HG03039 (cell line): ENCODE measurements at regions not wholly inside any gene's neighbourhood (a gene's known extent, or its start where the extent isn't known, plus 50 kb on each side); places are given as distances from the start of the nearest gene placed in this dataset.

Experiments used
- ATAC-seq: cut with Tn5 transposase; IDR thresholded peaks from one replicate; pipeline ENCODE4 v1.9.1; 2021; ENCODE audit warnings: mild to moderate bottlenecking, moderate library complexity; ENCODE audit not compliant: unreplicated experiment

- no peak for ATAC-seq
Observed at GRCh38 chr7:45235905-45236304, 78.3 kb downstream of the RAMP3 start.

GRCh38 chr7:45236666-45237065, 79.1 kb downstream of the RAMP3 start:
- no peak for ATAC-seq

GRCh38 chr7:45237788-45238461, 80.3 kb downstream of the RAMP3 start:
- ATAC-seq, result no peak

DNA sequence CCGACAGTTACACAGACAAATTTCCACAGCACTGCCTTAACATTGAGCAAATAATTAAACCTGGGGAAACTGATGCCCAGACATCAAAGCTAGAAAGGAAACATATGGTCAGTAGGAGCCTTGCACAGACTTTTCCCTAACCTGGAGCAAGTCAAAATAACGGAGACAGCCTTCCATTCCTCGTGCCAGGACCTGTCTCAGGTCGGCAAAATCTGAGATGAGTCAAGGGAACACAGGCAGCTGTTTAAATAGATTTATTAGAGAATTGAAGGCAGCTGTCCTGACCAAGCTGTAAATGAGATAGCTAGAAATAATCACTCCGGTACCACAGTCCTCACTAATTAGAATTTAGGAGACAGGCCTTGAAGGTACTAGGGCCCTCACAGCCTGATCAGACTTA, 81.2 kb downstream of the RAMP3 start:
- ATAC-seq, result no peak

DNA sequence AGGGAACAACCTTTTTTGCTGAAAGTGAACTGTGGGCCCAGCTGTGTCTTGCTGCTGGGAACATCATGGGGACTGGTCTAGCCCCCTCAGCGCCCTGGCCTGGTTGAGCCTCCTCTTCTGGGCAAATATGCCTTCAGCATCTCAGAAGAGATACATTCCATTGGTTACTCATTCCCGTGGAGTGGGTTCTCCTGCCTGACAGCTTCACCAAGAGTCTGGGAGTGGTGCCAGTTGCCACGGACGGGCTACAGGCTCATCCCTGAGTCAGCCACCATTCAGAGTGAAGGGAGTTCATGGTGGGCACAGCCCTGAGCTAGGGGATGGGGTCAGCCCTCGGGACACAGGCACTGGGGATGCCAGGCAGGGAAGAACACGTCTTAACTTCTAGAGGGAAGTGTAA, 81.9 kb downstream of the RAMP3 start:
- no peak for ATAC-seq

GRCh38 chr7:45240273-45240771, 82.7 kb downstream of the RAMP3 start:
- ATAC-seq, result no peak

DNA sequence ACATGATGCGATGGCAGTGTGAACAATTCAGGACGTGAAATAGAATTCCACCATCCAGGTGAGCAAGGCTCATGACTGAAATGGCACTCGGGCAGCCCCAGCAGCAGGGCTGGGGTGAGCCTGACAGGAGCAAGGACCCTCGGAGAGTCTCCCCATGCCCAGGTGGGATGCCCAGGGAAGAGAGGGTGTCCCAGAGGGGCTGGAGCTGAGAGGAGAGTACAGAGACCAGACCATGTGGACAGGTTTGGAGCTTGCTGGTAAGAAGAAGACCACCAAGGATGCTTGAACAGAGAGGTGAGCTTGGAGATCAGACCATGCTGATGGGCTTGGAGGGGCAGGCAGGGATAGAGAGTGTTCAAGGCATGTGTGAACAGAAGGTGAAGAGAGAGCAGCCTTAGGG, 83.3 kb downstream of the RAMP3 start:
- no peak for ATAC-seq

DNA sequence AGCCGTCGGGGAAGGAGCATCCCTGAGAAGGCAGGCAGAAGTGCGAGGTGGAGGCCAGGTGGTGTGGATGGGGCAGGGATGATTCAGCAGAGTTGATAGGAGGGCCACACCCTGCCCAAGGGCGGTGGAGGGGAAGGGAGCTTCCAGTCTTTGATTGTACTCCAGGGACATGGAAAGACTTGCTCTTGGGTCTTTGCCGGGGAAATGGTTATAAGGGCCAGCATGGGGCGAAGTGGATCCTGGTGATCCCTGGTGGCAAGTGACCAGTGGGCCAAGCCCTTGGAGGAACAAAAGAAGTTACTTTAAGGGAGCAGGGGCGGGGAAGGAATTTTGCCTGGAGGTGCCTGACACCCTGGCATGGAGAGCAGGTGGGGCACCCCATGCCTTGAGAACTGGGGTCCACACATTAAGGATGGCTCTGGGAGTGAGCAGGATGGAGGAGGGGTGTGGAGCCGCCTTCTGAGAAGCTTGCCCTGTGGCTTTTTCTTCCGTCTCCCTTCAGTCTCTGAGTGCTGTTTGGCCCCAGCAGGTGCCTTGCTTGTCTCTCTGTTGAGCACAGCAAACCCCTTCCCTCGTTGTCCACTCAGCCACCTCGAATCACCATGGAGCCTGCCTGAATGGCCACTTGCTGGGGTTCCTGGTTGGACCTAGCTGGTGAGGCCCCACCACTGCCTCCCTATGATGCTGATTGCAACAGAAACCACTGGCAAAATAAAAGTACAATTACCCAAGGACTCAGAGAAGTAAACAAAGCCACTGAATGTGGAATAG, 83.9 kb downstream of the RAMP3 start:
- no peak for ATAC-seq

DNA sequence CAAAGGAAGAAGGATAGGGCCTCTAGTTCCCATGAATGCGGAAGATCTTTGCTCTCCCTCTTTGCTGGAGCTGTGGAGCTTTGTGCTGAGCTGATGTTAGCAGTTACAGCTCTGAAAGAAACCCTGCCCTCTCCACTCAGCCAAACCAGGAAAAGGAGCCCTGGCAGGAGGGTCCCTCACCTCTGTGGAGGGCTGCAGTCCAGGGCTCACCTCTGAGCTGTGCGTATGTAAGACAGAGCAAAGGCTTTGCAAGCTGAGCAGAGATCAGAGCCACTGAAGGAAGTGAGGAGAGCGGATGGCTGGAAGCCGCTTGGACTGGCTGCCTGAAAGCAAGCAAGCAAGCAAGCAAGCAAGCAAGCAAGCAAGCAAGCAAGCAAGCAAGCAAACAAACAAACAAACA, 84.7 kb downstream of the RAMP3 start:
- no peak for ATAC-seq

- ATAC-seq, result no peak
Observed at GRCh38 chr7:45242698-45243097, 85.1 kb downstream of the RAMP3 start.

DNA sequence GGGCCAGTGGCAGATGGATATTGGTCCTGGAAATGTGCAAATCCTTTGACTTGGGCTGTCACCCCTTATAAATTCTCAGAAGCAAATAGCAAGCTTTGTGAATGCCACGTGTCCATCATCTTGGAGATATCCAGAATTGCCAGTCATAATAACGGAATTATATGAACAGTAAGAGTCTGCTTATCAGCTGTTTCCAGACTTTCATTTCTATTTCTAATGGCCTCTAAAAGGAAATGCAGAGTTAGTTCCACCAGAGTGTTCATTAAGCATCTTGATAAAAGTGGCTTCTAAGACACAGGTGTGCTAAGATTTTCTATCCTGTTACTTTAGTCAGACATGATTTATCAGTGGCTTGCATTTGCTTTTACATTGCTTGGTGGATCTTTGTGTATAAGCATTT, 87.4 kb downstream of the RAMP3 start:
- ATAC-seq, result no peak

GRCh38 chr7:45246339-45246738, 88.7 kb downstream of the RAMP3 start:
- no peak for ATAC-seq

- no peak for ATAC-seq
Observed at GRCh38 chr7:45252248-45252647, 94.7 kb downstream of the RAMP3 start.

GRCh38 chr7:45252857-45253256, 95.3 kb downstream of the RAMP3 start:
- ATAC-seq, result no peak

DNA sequence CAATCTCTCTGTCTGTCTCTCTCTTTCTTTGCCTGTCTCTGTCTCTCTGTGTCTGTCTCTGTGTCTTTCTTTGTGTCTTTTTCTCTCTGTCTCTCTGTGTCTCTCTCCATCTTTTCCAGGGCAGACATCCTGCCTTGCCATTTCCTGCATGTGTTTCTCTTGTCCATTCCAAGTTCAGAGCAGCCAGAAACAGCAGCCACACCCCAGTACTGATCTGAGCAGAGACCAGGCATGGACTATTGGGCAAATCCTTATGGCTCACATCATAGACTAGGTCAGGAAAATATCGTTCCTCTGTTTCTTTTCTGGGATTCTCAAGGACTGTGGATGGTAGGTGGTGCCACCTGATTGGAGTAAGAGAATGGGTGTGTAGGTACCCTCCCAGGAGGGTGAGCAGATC, 95.8 kb downstream of the RAMP3 start:
- ATAC-seq, result no peak

DNA sequence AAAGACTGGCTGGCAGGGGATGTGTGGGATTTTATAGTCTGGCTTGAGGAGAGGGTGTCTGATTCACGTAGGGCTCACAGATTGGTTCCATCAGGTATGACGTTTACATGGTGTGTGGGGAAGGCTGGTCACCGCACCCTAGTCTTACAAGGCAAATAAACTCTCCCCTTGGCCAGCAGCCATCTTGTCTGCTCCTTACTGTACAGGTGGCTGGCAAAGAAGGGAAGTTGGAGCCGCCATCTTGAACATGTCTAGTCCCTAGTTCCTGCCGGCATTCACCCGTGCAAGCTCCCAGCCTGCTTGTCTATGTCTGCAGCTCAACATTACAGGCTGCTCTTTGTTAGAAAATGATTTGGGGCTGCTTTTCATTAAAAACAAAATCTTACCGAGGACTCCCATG, 97.6 kb downstream of the RAMP3 start:
- no peak for ATAC-seq

GRCh38 chr7:45256309-45256708, 98.7 kb downstream of the RAMP3 start:
- ATAC-seq, result no peak

DNA sequence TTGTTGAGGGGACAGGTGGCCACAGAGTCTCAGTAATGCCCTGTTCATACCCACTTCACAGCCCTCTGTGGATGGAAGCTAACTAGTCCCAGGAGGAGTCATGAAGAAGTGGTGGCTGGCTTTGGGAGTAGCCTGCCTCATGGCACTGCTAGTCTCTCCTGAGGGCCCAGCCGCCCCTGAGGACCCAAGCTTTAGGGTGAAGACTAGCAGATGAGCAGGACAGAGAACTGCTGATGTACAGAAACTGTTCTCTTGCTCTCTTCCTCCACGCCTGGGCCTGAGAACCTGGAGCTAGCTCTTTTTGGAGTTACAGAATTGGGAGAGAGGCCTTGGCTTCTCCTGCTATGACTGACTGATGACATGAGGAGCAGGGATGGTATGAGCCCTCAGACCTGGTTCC, 99.2 kb downstream of the RAMP3 start:
- ATAC-seq, result no peak

- no peak for ATAC-seq
Observed at GRCh38 chr7:45257284-45257683, 99.7 kb downstream of the RAMP3 start.

- no peak for ATAC-seq
Observed at GRCh38 chr7:45258533-45259226, 101.1 kb downstream of the RAMP3 start.

GRCh38 chr7:45259227-45259596, 101.6 kb downstream of the RAMP3 start:
- no peak for ATAC-seq
